HCT116 (cell line): ENCODE measurements at regions not wholly inside any gene's neighbourhood (a gene's known extent, or its start where the extent isn't known, plus 50 kb on each side); places are given as distances from the start of the nearest gene placed in this dataset.

ENCODE experiments used
- ATAC-seq: fragments of 200-7000 bp; cut with Tn5 transposase; 2 replicates; pipeline ENCODE4 v1.9.1; 2020; ENCODE audit warnings: mild to moderate bottlenecking, moderate library complexity
- BruUV-seq: library from RNA; stranded (reverse); fragments of 400-500 nt; replicated peaks from 2 replicates; lab custom pipeline; 2021; lab: Mats Ljungman, UMichigan
- CTCF ChIA-PET: fragments of 300-600 bp; sonication (Branson Sonifier 250); formaldehyde crosslinking; loops from one replicate; lab custom pipeline; 2021; ENCODE audit warnings: antibody characterized with exemption; lab: Charles Lee
- POLR2A ChIA-PET: fragments of 300-600, 350-600 bp; sonication (Branson Sonifier 250); formaldehyde crosslinking; loops from one replicate; lab custom pipeline; 2021; ENCODE audit warnings: antibody characterized with exemption; lab: Charles Lee
- RAD21 ChIA-PET, 2 experiments: fragments of 300-600 bp; sonication (Branson Sonifier 250); formaldehyde crosslinking; loops; one replicate each; lab custom pipeline; 2023; ENCODE audit warnings: low total read pairs in 2 of 2; ENCODE audit not compliant: uncharacterized antibody in 2 of 2, unreplicated experiment in 2 of 2, low non-redundant PET in 1 of 2; lab: Charles Lee
- DNase-seq: peaks from one replicate; pipeline ENCODE4 v3.0.0-alpha.2; 2010; ENCODE audit warnings: low read depth, low spot score
- H2AFZ ChIP-seq: fragments of 200-600 bp; shearing (Covaris generic), sonication (generic); 2 replicates; pipeline ENCODE4 v1.6.1; 2017; ENCODE audit warnings: low read depth, mixed run types, mixed read lengths, antibody characterized with exemption, low read length; ENCODE audit not compliant: poor library complexity, severe bottlenecking
- H3K27ac ChIP-seq: 2 replicates; pipeline ENCODE4 v1.5.1; 2012; ENCODE audit warnings: low read depth, low read length
- H3K27me3 ChIP-seq: fragments of 200-600 bp; sonication (generic); 2 replicates; pipeline ENCODE4 v1.6.1; 2016; ENCODE audit warnings: mixed run types, low read length, mixed read lengths; ENCODE audit not compliant: insufficient read depth
- H3K36me3 ChIP-seq, 2 experiments: fragments of 200-500 bp in 1 of 2; fragments of 200-600 bp in 1 of 2; sonication (Bioruptor generic) in 1 of 2; sonication (generic) in 1 of 2; 2 replicates each; pipeline versions ENCODE4 v1.5.1 to v1.6.1; 2014 to 2016; ENCODE audit warnings: low read length in 2 of 2, inconsistent platforms in 1 of 2, mixed read lengths in 1 of 2, mixed run types in 1 of 2; ENCODE audit not compliant: insufficient read depth in 2 of 2, control insufficient read depth in 1 of 2
- H3K4me1 ChIP-seq, 2 experiments: fragments of 200-600 bp in 1 of 2; sonication (generic) in 1 of 2; 2 replicates each; pipeline versions ENCODE4 v1.5.1 to v1.6.1; 2012 to 2017; ENCODE audit warnings: low read length in 2 of 2, inconsistent platforms in 1 of 2, mild to moderate bottlenecking in 1 of 2, mixed read lengths in 1 of 2, mixed run types in 1 of 2, moderate library complexity in 1 of 2; ENCODE audit not compliant: insufficient read depth in 2 of 2, control insufficient read depth in 1 of 2
- H3K4me2 ChIP-seq: fragments of 200-600 bp; sonication (generic); 2 replicates; pipeline ENCODE4 v1.6.1; 2017; ENCODE audit warnings: mixed run types, low read length, mixed read lengths
- H3K4me3 ChIP-seq, 2 experiments: fragments of 200-600 bp in 1 of 2; sonication (generic) in 1 of 2; replicated peaks in 1 of 2; 2 replicates each; pipeline ENCODE4 v1.5.1; 2011 to 2016; ENCODE audit warnings: low read length in 2 of 2, control low read depth in 1 of 2, low read depth in 1 of 2, mild to moderate bottlenecking in 1 of 2, mixed read lengths in 1 of 2, mixed run types in 1 of 2
- H3K79me2 ChIP-seq: fragments of 200-600 bp; sonication (generic); 2 replicates; pipeline ENCODE4 v1.6.1; 2017; ENCODE audit warnings: mild to moderate bottlenecking, mixed run types, low read length, moderate library complexity, mixed read lengths; ENCODE audit not compliant: insufficient read depth
- H3K9ac ChIP-seq: fragments of 200-600 bp; sonication (generic); 2 replicates; pipeline ENCODE4 v1.6.1; 2016; ENCODE audit warnings: low read length, mixed read lengths
- H3K9me2 ChIP-seq: fragments of 200-600 bp; sonication (generic), shearing (Covaris generic); 2 replicates; pipeline ENCODE4 v1.6.1; 2017; ENCODE audit warnings: mixed run types, mild to moderate bottlenecking, moderate library complexity; ENCODE audit not compliant: insufficient read depth
- H3K9me3 ChIP-seq, 2 experiments: fragments of 200-500 bp in 1 of 2; fragments of 200-600 bp in 1 of 2; sonication (Bioruptor generic) in 1 of 2; sonication (generic) in 1 of 2; 2 replicates each; pipeline ENCODE4 v1.6.1; 2014 to 2017; ENCODE audit warnings: low read length in 2 of 2, mixed read lengths in 2 of 2, inconsistent platforms in 1 of 2, low read depth in 1 of 2, mild to moderate bottlenecking in 1 of 2, mixed run types in 1 of 2, moderate library complexity in 1 of 2; ENCODE audit not compliant: control insufficient read depth in 1 of 2, insufficient read depth in 1 of 2
- H4K20me1 ChIP-seq: fragments of 200-600 bp; sonication (generic), shearing (Covaris generic); 2 replicates; pipeline ENCODE4 v1.6.1; 2017; ENCODE audit warnings: mixed run types, mild to moderate bottlenecking, moderate library complexity; ENCODE audit not compliant: insufficient read depth
- CBX3 ChIP-seq: IDR thresholded peaks from 2 replicates; pipeline ENCODE4 v1.6.1; 2012; ENCODE audit warnings: low read depth
- CEBPB ChIP-seq: IDR thresholded peaks from 2 replicates; pipeline ENCODE4 v1.6.1; 2012; ENCODE audit warnings: low read depth
- EGR1 ChIP-seq: IDR thresholded peaks from 2 replicates; pipeline ENCODE4 v1.6.1; 2012; ENCODE audit warnings: low read depth
- EZH2 ChIP-seq: fragments of 200-600 bp; sonication (generic); IDR thresholded peaks from 2 replicates; pipeline ENCODE4 v1.6.1; 2017; ENCODE audit warnings: antibody characterized with exemption, mixed run types
- FOSL1 ChIP-seq: IDR thresholded peaks from 2 replicates; pipeline ENCODE4 v1.6.1; 2012; ENCODE audit warnings: low read depth
- POLR2A ChIP-seq: IDR thresholded peaks from 2 replicates; pipeline ENCODE4 v1.7.0; 2011; ENCODE audit warnings: borderline replicate concordance; ENCODE audit not compliant: insufficient read depth, insufficient read length; ENCODE audit errors: extremely low read depth
- POLR2AphosphoS5 ChIP-seq: IDR thresholded peaks from 2 replicates; pipeline ENCODE4 v1.6.1; 2011; ENCODE audit warnings: mild to moderate bottlenecking, low read depth, low read length, moderate library complexity
- SIN3A ChIP-seq: IDR thresholded peaks from 2 replicates; pipeline ENCODE4 v1.6.1; 2012; ENCODE audit warnings: low read depth
- SP1 ChIP-seq: IDR thresholded peaks from 2 replicates; pipeline ENCODE4 v1.6.1; 2012; ENCODE audit warnings: low read depth
- SRF ChIP-seq: IDR thresholded peaks from 2 replicates; pipeline ENCODE4 v1.6.1; 2012; ENCODE audit warnings: low read depth
- TCF7L2 ChIP-seq: IDR thresholded peaks from 2 replicates; pipeline ENCODE4 v1.7.0; 2011; ENCODE audit warnings: borderline replicate concordance, inconsistent platforms; ENCODE audit not compliant: insufficient read depth, insufficient read length; ENCODE audit errors: extremely low read depth
- YY1 ChIP-seq: IDR thresholded peaks from 2 replicates; pipeline ENCODE4 v1.6.1; 2011; ENCODE audit warnings: low read length, low read depth, moderate library complexity, mild to moderate bottlenecking; ENCODE audit not compliant: insufficient replicate concordance; ENCODE audit errors: extremely low read depth
- ZFX ChIP-seq: fragments of 450-650 bp; IDR thresholded peaks from 2 replicates; pipeline ENCODE4 v1.6.1; 2017
- ZNF274 ChIP-seq: fragments of 200-500 bp; sonication (Bioruptor generic); IDR thresholded peaks from 2 replicates; pipeline ENCODE4 v1.6.1; 2014; ENCODE audit warnings: mild to moderate bottlenecking, low read depth, low read length, inconsistent platforms
- intact Hi-C: fragments of 100-400 bp; cut with micrococcal nuclease; formaldehyde crosslinking; loops from 2 replicates; pipeline ENCODE4 v1.10.0; 2022
- TF ChIP-seq, protein P1 (sequence below): IDR thresholded peaks from 2 replicates; pipeline ENCODE4 v1.6.1; 2012
- TF ChIP-seq, protein P2 (sequence below), 3 experiments: fragments of 200-600 bp in 1 of 3; sonication (generic) in 1 of 3; IDR thresholded peaks in 2 of 3; conservative IDR thresholded peaks in 1 of 3; 2 replicates each; pipeline ENCODE4 v1.5.1; 2012 to 2017; ENCODE audit warnings: low read depth in 2 of 3, low read length in 2 of 3, antibody characterized with exemption in 1 of 3, borderline replicate concordance in 1 of 3, control low read depth in 1 of 3, mild to moderate bottlenecking in 1 of 3, mixed read lengths in 1 of 3, mixed run types in 1 of 3, moderate library complexity in 1 of 3; ENCODE audit not compliant: insufficient read depth in 1 of 3
- TF ChIP-seq, protein P3 (sequence below): IDR thresholded peaks from 2 replicates; pipeline ENCODE4 v1.6.1; 2012
- TF ChIP-seq, protein P4 (sequence below): IDR thresholded peaks from 2 replicates; pipeline ENCODE4 v1.6.1; 2012; ENCODE audit warnings: low read depth
- TF ChIP-seq, protein P5 (sequence below): IDR thresholded peaks from 2 replicates; pipeline ENCODE4 v1.6.1; 2011; ENCODE audit warnings: mild to moderate bottlenecking, low read length, moderate library complexity; ENCODE audit not compliant: insufficient replicate concordance; ENCODE audit errors: extremely low read depth

DNA sequence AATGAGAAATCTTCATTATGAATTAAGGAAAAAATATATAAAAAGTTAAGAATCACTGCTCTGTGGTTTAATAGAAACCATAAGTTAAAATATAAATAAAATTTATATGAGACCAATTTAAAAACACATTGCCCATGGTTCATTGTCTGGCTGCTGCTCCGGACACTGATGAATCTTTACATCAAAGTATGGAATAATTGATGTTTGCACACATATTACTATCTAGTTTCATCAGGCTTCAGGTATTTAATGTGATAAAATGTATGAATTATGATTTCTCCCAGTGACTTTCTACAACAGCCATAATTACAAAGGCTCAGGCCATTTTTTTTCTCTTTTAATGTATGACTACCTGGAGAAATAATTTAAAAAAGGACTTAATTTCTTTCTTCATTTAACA lies 599.1 kb upstream of the PRMT6 start:
- ATAC-seq: no peak
- RAD21 ChIA-PET: no interaction called here

More for the DNA sequence above, 599.1 kb upstream of the PRMT6 start:
- Histone ChIP-seq H3K27me3 (no peaks in the 10 kb centered on the region), H3K4me3 (no peak overlapping the region), H2AFZ (no peak overlapping the region), H3K9ac (no peak overlapping the region), H3K9me2 (no peaks in the 10 kb centered on the region), H3K9me3 (peaks cover 5 to 18% of the 10 kb centered on the region in 2 experiments; a peak in 2 of 4 replicates), H3K79me2 (no peaks in the 10 kb centered on the region), H3K36me3 (no peaks in the 10 kb centered on the region), H3K4me1 (no peaks in the 10 kb centered on the region), H3K4me2 (no peak overlapping the region), H3K27ac (no peak overlapping the region), H4K20me1 (no peaks in the 10 kb centered on the region)
- DNase-seq: no peak
- ChIA-PET POLR2A (no interaction called here), CTCF (no interaction called here)
- BruUV-seq: no TSS peak
- TF ChIP-seq CEBPB (no peak), ZNF274 (no peak), POLR2A (no peak), EZH2 (no peak), YY1 (no peak), SIN3A (no peak), TCF7L2 (no peak), SP1 (no peak), FOSL1 (no peak), EGR1 (no peak), ZFX (no peak), SRF (no peak), CBX3 (no peak), POLR2AphosphoS5 (no peak)
- TF ChIP-seq, protein P1, sequence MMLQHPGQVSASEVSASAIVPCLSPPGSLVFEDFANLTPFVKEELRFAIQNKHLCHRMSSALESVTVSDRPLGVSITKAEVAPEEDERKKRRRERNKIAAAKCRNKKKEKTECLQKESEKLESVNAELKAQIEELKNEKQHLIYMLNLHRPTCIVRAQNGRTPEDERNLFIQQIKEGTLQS: no peak
- TF ChIP-seq, protein P2, sequence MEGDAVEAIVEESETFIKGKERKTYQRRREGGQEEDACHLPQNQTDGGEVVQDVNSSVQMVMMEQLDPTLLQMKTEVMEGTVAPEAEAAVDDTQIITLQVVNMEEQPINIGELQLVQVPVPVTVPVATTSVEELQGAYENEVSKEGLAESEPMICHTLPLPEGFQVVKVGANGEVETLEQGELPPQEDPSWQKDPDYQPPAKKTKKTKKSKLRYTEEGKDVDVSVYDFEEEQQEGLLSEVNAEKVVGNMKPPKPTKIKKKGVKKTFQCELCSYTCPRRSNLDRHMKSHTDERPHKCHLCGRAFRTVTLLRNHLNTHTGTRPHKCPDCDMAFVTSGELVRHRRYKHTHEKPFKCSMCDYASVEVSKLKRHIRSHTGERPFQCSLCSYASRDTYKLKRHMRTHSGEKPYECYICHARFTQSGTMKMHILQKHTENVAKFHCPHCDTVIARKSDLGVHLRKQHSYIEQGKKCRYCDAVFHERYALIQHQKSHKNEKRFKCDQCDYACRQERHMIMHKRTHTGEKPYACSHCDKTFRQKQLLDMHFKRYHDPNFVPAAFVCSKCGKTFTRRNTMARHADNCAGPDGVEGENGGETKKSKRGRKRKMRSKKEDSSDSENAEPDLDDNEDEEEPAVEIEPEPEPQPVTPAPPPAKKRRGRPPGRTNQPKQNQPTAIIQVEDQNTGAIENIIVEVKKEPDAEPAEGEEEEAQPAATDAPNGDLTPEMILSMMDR (IDR thresholded peaks at IDR 0.05 in 2 of 3, conservative IDR thresholded peaks at IDR 0.05 in 1 of 3; ENCODE audit: borderline replicate concordance in 1 of 3, insufficient read depth in 1 of 3, low read depth in 2 of 3, low read length in 2 of 3): no peak
- TF ChIP-seq, protein P3, sequence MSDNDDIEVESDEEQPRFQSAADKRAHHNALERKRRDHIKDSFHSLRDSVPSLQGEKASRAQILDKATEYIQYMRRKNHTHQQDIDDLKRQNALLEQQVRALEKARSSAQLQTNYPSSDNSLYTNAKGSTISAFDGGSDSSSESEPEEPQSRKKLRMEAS: no peak
- TF ChIP-seq, protein P4, sequence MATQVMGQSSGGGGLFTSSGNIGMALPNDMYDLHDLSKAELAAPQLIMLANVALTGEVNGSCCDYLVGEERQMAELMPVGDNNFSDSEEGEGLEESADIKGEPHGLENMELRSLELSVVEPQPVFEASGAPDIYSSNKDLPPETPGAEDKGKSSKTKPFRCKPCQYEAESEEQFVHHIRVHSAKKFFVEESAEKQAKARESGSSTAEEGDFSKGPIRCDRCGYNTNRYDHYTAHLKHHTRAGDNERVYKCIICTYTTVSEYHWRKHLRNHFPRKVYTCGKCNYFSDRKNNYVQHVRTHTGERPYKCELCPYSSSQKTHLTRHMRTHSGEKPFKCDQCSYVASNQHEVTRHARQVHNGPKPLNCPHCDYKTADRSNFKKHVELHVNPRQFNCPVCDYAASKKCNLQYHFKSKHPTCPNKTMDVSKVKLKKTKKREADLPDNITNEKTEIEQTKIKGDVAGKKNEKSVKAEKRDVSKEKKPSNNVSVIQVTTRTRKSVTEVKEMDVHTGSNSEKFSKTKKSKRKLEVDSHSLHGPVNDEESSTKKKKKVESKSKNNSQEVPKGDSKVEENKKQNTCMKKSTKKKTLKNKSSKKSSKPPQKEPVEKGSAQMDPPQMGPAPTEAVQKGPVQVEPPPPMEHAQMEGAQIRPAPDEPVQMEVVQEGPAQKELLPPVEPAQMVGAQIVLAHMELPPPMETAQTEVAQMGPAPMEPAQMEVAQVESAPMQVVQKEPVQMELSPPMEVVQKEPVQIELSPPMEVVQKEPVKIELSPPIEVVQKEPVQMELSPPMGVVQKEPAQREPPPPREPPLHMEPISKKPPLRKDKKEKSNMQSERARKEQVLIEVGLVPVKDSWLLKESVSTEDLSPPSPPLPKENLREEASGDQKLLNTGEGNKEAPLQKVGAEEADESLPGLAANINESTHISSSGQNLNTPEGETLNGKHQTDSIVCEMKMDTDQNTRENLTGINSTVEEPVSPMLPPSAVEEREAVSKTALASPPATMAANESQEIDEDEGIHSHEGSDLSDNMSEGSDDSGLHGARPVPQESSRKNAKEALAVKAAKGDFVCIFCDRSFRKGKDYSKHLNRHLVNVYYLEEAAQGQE: no peak
- TF ChIP-seq, protein P5, sequence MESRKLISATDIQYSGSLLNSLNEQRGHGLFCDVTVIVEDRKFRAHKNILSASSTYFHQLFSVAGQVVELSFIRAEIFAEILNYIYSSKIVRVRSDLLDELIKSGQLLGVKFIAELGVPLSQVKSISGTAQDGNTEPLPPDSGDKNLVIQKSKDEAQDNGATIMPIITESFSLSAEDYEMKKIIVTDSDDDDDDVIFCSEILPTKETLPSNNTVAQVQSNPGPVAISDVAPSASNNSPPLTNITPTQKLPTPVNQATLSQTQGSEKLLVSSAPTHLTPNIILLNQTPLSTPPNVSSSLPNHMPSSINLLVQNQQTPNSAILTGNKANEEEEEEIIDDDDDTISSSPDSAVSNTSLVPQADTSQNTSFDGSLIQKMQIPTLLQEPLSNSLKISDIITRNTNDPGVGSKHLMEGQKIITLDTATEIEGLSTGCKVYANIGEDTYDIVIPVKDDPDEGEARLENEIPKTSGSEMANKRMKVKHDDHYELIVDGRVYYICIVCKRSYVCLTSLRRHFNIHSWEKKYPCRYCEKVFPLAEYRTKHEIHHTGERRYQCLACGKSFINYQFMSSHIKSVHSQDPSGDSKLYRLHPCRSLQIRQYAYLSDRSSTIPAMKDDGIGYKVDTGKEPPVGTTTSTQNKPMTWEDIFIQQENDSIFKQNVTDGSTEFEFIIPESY: no peak
- intact Hi-C loops: no loop called here
